Stimulated activated CD4-positive, alpha-beta T cell treated with anti-CD3 and anti-CD28 coated beads, Interleukin-15, amount 100 ng/mL, for 24 hours (primary cell): ENCODE measurements at regions not wholly inside any gene's neighbourhood (a gene's known extent, or its start where the extent isn't known, plus 50 kb on each side); places are given as distances from the start of the nearest gene placed in this dataset.
A peak's percentile ranks its signal among the peaks of the same experiment; 100 is the strongest.
"Not testable (repeated sequence)": the region's sequence is repeated elsewhere in the genome, so short reads cannot be mapped to it uniquely, and the experiment has no call there.

Experiments
- DNase-seq: peaks from one replicate; pipeline ENCODE4 v3.0.0-alpha.2; 2020

GRCh38 chr15:79608066-79608864 lies 176.1 kb downstream of the MINAR1 start:
- no peak for DNase-seq

- no peak for DNase-seq
Measured at GRCh38 chr15:79609506-79609905, 177.4 kb downstream of the MINAR1 start.

GRCh38 chr15:79610021-79610420 lies 177.9 kb downstream of the MINAR1 start:
- DNase-seq, result no peak

GRCh38 chr15:79615754-79616153 lies 183.6 kb downstream of the MINAR1 start:
- no peak for DNase-seq

GRCh38 chr15:79617071-79617470 lies 184.9 kb downstream of the MINAR1 start:
- no peak for DNase-seq

GRCh38 chr15:79620112-79620857 lies 188.1 kb downstream of the MINAR1 start:
- DNase-seq, result no peak

- DNase-seq, result not testable (repeated sequence)
Measured at GRCh38 chr15:79621805-79622204, 189.7 kb downstream of the MINAR1 start.

- no peak for DNase-seq
Measured at GRCh38 chr15:79623488-79623887, 191.4 kb downstream of the MINAR1 start.

- DNase-seq, result no peak
Measured at GRCh38 chr15:79629687-79630086, 197.6 kb downstream of the MINAR1 start.

- DNase-seq, result no peak
Measured at GRCh38 chr15:79632457-79632856, 200.3 kb downstream of the MINAR1 start.

GRCh38 chr15:79635149-79635771 lies 203.1 kb downstream of the MINAR1 start:
- no peak for DNase-seq

GRCh38 chr15:79635897-79636561 lies 203.9 kb downstream of the MINAR1 start:
- no peak for DNase-seq

GRCh38 chr15:79640206-79640605 lies 208.1 kb downstream of the MINAR1 start:
- DNase-seq, result no peak

- no peak for DNase-seq
Measured at GRCh38 chr15:79641841-79642240, 209.7 kb downstream of the MINAR1 start.

- no peak for DNase-seq
Measured at GRCh38 chr15:79643393-79643792, 211.3 kb downstream of the MINAR1 start.

GRCh38 chr15:79644091-79644490 lies 212.0 kb downstream of the MINAR1 start:
- DNase-seq, result peak; percentile 30

GRCh38 chr15:79652972-79653371 lies 220.8 kb downstream of the MINAR1 start:
- DNase-seq, result not testable (repeated sequence)

- no peak for DNase-seq
Measured at GRCh38 chr15:79653533-79653932, 221.4 kb downstream of the MINAR1 start.

- DNase-seq, result no peak
Measured at GRCh38 chr15:79656151-79657000, 224.2 kb downstream of the MINAR1 start.

- no peak for DNase-seq
Measured at GRCh38 chr15:79657722-79658121, 225.6 kb downstream of the MINAR1 start.

GRCh38 chr15:79659691-79660090 lies 227.6 kb downstream of the MINAR1 start:
- no peak for DNase-seq

- DNase-seq, result no peak
Measured at GRCh38 chr15:79661411-79661810, 229.3 kb downstream of the MINAR1 start.
